ENCODE measurements at regions not wholly inside any gene's neighbourhood (a gene's known extent, or its start where the extent isn't known, plus 50 kb on each side); places are given as distances from the start of the nearest gene placed in this dataset.
"Not testable (repeated sequence)": the region's sequence is repeated elsewhere in the genome, so short reads cannot be mapped to it uniquely, and the experiment has no call there.

- FAIRE-seq (no peak), DNase-seq (ENCODE audit: low spot score in 2 of 2) (no peak)
Observed at GRCh38 chr4:151558496-151559113, 149.6 kb downstream of the FHIP1A start.

- DNase-seq (ENCODE audit: low spot score in 2 of 2): no peak
- FAIRE-seq: no peak
Observed at GRCh38 chr4:151559595-151559994, 150.6 kb downstream of the FHIP1A start.

- DNase-seq (ENCODE audit: low spot score in 2 of 2): no peak
- FAIRE-seq: no peak
Observed at GRCh38 chr4:151561551-151562256, 152.7 kb downstream of the FHIP1A start.

GRCh38 chr4:151563194-151563593 is 154.2 kb downstream of the FHIP1A start:
- DNase-seq (ENCODE audit: low spot score in 2 of 2) (no peak), FAIRE-seq (no peak)

- no peak for FAIRE-seq
Observed at GRCh38 chr4:151564321-151564720, 155.3 kb downstream of the FHIP1A start.

GRCh38 chr4:151565583-151565982 is 156.6 kb downstream of the FHIP1A start:
- DNase-seq (ENCODE audit: low spot score in 2 of 2) (no peak), FAIRE-seq (no peak)

More at GRCh38 chr4:151564321-151564720, 155.3 kb downstream of the FHIP1A start:
- no peak for DNase-seq (ENCODE audit: low spot score in 2 of 2)

GRCh38 chr4:151566053-151566452 is 157.1 kb downstream of the FHIP1A start:
- FAIRE-seq (no peak), DNase-seq (ENCODE audit: low spot score in 2 of 2) (no peak)

- DNase-seq (ENCODE audit: low spot score in 2 of 2) (no peak), FAIRE-seq (no peak)
Observed at GRCh38 chr4:151567056-151567455, 158.1 kb downstream of the FHIP1A start.

- DNase-seq (ENCODE audit: low spot score in 2 of 2) (no peak), FAIRE-seq (no peak)
Observed at GRCh38 chr4:151568966-151569365, 160.0 kb downstream of the FHIP1A start.

GRCh38 chr4:151569650-151570049 is 160.7 kb downstream of the FHIP1A start:
- FAIRE-seq: no peak
- no peak for DNase-seq (ENCODE audit: low spot score in 2 of 2)

GRCh38 chr4:151573474-151573873 is 164.5 kb downstream of the FHIP1A start:
- DNase-seq (ENCODE audit: low spot score in 2 of 2) (no peak), FAIRE-seq (no peak)

GRCh38 chr4:151573945-151574344 is 165.0 kb downstream of the FHIP1A start:
- FAIRE-seq (no peak), DNase-seq (ENCODE audit: low spot score in 2 of 2) (no peak)

GRCh38 chr4:151574968-151575367 is 166.0 kb downstream of the FHIP1A start:
- DNase-seq (ENCODE audit: low spot score in 2 of 2) (no peak), FAIRE-seq (no peak)

- FAIRE-seq: no peak
- no peak for DNase-seq (ENCODE audit: low spot score in 2 of 2)
Observed at GRCh38 chr4:151575646-151576045, 166.7 kb downstream of the FHIP1A start.

- DNase-seq (ENCODE audit: low spot score in 2 of 2) (no peak), FAIRE-seq (no peak)
Observed at GRCh38 chr4:151576627-151577026, 167.7 kb downstream of the FHIP1A start.

- FAIRE-seq: no peak
- no peak for DNase-seq (ENCODE audit: low spot score in 2 of 2)
Observed at GRCh38 chr4:151581570-151581969, 172.6 kb downstream of the FHIP1A start.

GRCh38 chr4:151582098-151582497 is 173.1 kb downstream of the FHIP1A start:
- FAIRE-seq (no peak), DNase-seq (ENCODE audit: low spot score in 2 of 2) (no peak)

- DNase-seq (ENCODE audit: low spot score in 2 of 2): no peak
- no peak for FAIRE-seq
Observed at GRCh38 chr4:151583157-151583914, 174.4 kb downstream of the FHIP1A start.

GRCh38 chr4:151584101-151584500 is 175.1 kb downstream of the FHIP1A start:
- FAIRE-seq (no peak), DNase-seq (ENCODE audit: low spot score in 2 of 2) (no peak)

- not testable (repeated sequence) for FAIRE-seq
Observed at GRCh38 chr4:151595629-151596028, 165.2 kb downstream of the GATB start.

GRCh38 chr4:151597691-151598090 is 163.1 kb downstream of the GATB start:
- not testable (repeated sequence) for DNase-seq (ENCODE audit: low spot score in 2 of 2); FAIRE-seq

More at GRCh38 chr4:151595629-151596028, 165.2 kb downstream of the GATB start:
- not testable (repeated sequence) for DNase-seq (ENCODE audit: low spot score in 2 of 2)
